WERI-Rb-1 (cell line): ENCODE measurements at regions not wholly inside any gene's neighbourhood (a gene's known extent, or its start where the extent isn't known, plus 50 kb on each side); places are given as distances from the start of the nearest gene placed in this dataset.

ENCODE experiments used
- DNase-seq: peaks from one replicate; pipeline ENCODE4 v3.0.0-alpha.2; 2020
- H3K27ac ChIP-seq: fragments of 250-450 bp; sonication (Bioruptor Pico); 2 replicates; pipeline ENCODE4 v1.5.1; 2020; ENCODE audit warnings: mild to moderate bottlenecking, moderate library complexity
- H3K27me3 ChIP-seq: fragments of 250-450 bp; sonication (Bioruptor Pico); 2 replicates; pipeline ENCODE4 v1.5.1; 2021; ENCODE audit warnings: mild to moderate bottlenecking, low read depth, moderate library complexity; ENCODE audit not compliant: insufficient read depth, severe bottlenecking
- H3K36me3 ChIP-seq: fragments of 250-450 bp; sonication (Bioruptor Pico); 2 replicates; pipeline ENCODE4 v1.5.1; 2020; ENCODE audit warnings: mild to moderate bottlenecking, moderate library complexity
- H3K4me3 ChIP-seq: 2 replicates; pipeline ENCODE4 v1.5.1; 2011; ENCODE audit warnings: low read depth, mild to moderate bottlenecking, control low read depth, low read length
- H3K9me3 ChIP-seq: fragments of 250-450 bp; sonication (Bioruptor Pico); 2 replicates; pipeline ENCODE4 v1.5.1; 2021; ENCODE audit warnings: mild to moderate bottlenecking, moderate library complexity; ENCODE audit not compliant: severe bottlenecking
- CTCF ChIP-seq: IDR thresholded peaks from 2 replicates; pipeline ENCODE4 v1.5.1; 2011; ENCODE audit warnings: low read depth, mild to moderate bottlenecking, control low read depth, inconsistent platforms, low read length

- no peak for TF ChIP-seq CTCF
- Histone ChIP-seq H3K27ac (no peak overlapping the region), H3K27me3 (no peaks in the 10 kb centered on the region), H3K36me3 (no peaks in the 10 kb centered on the region), H3K4me3 (no peak overlapping the region), H3K9me3 (no peaks in the 10 kb centered on the region)
- no peak for DNase-seq
These were observed 313.6 kb upstream of the OBI1 start for GRCh38 chr13:78972561-78972960.

- Histone ChIP-seq H3K36me3 (no peaks in the 10 kb centered on the region), H3K9me3 (no peaks in the 10 kb centered on the region), H3K4me3 (no peak overlapping the region), H3K27ac (no peak overlapping the region), H3K27me3 (no peaks in the 10 kb centered on the region)
- TF ChIP-seq CTCF: no peak
- no peak for DNase-seq
These were observed 312.5 kb upstream of the OBI1 start for GRCh38 chr13:78971355-78972025.

GRCh38 chr13:78960881-78961280 lies 301.9 kb upstream of the OBI1 start:
- Histone ChIP-seq H3K36me3 (no peaks in the 10 kb centered on the region), H3K27me3 (no peaks in the 10 kb centered on the region), H3K9me3 (no peaks in the 10 kb centered on the region), H3K27ac (no peak overlapping the region), H3K4me3 (no peak overlapping the region)
- DNase-seq: no peak
- no peak for TF ChIP-seq CTCF

- Histone ChIP-seq H3K9me3 (no peaks in the 10 kb centered on the region), H3K36me3 (no peaks in the 10 kb centered on the region), H3K4me3 (no peak overlapping the region), H3K27me3 (no peaks in the 10 kb centered on the region), H3K27ac (no peak overlapping the region)
- TF ChIP-seq CTCF: no peak
- DNase-seq: no peak
These were observed 299.1 kb upstream of the OBI1 start for GRCh38 chr13:78958006-78958405.

- H3K36me3 ChIP-seq: no peaks in the 10 kb centered on the region
- no peak for TF ChIP-seq CTCF
- no peak overlapping the region for H3K27ac ChIP-seq
- no peaks in the 10 kb centered on the region for H3K27me3 ChIP-seq
- no peak overlapping the region for H3K4me3 ChIP-seq
- no peak for DNase-seq
- H3K9me3 ChIP-seq: no peaks in the 10 kb centered on the region
These were observed 281.6 kb upstream of the OBI1 start for GRCh38 chr13:78940455-78941130.
